22Rv1 (cell line): ENCODE measurements at regions not wholly inside any gene's neighbourhood (a gene's known extent, or its start where the extent isn't known, plus 50 kb on each side); places are given as distances from the start of the nearest gene placed in this dataset.

ENCODE experiments used
- CTCF ChIP-seq: fragments of 450-650 bp; IDR thresholded peaks from 2 replicates; pipeline ENCODE4 v1.5.1; 2017; ENCODE audit warnings: mild to moderate bottlenecking
- ZFX ChIP-seq: fragments of 450-650 bp; IDR thresholded peaks from 2 replicates; pipeline ENCODE4 v1.6.1; 2017; ENCODE audit warnings: antibody characterized with exemption, borderline replicate concordance

- no peak for TF ChIP-seq CTCF
- no peak for TF ChIP-seq ZFX
These were observed 806.1 kb upstream of the MAP3K7 start for GRCh38 chr6:91392951-91393350.
